ENCODE measurements at regions not wholly inside any gene's neighbourhood (a gene's known extent, or its start where the extent isn't known, plus 50 kb on each side); places are given as distances from the start of the nearest gene placed in this dataset.

- POLR2A ChIA-PET = no interaction called here
- CTCF ChIA-PET = no interaction called here
- no peaks in the 10 kb centered on the region for H3K36me3 ChIP-seq (ENCODE audit: control insufficient read depth, insufficient read depth, low read length)
- no peaks in the 10 kb centered on the region for H3K9me3 ChIP-seq (ENCODE audit: control insufficient read depth, insufficient read depth, low read depth, low read length)
- no peak overlapping the region for H3K4me3 ChIP-seq (ENCODE audit: low read depth in 2 of 2, low read length in 2 of 2)
- no peak overlapping the region for H3K27ac ChIP-seq (ENCODE audit: low read length)
- no peaks in the 10 kb centered on the region for H3K27me3 ChIP-seq (ENCODE audit: control insufficient read depth, insufficient read depth, low read length)
- BruUV-seq (replicated peaks) = no TSS peak
- 0 out of 2 replicates have a peak, but pooled peaks cover 3% of the 10 kb centered on the region for H3K4me1 ChIP-seq (ENCODE audit: control insufficient read depth, insufficient read depth, low read length)
- in situ Hi-C loops (cut with HindIII; ENCODE audit: low pct_unique_long_range_greater_than_20kb, low sequenced_read_pairs) = no loop called here
- peak; percentile 13 for DNase-seq (ENCODE audit: low read depth, low spot score)
- no peak for TF ChIP-seq TCF7L2 (IDR thresholded peaks at IDR 0.05; ENCODE audit: low read depth, low read length)
- TF ChIP-seq, protein P1, sequence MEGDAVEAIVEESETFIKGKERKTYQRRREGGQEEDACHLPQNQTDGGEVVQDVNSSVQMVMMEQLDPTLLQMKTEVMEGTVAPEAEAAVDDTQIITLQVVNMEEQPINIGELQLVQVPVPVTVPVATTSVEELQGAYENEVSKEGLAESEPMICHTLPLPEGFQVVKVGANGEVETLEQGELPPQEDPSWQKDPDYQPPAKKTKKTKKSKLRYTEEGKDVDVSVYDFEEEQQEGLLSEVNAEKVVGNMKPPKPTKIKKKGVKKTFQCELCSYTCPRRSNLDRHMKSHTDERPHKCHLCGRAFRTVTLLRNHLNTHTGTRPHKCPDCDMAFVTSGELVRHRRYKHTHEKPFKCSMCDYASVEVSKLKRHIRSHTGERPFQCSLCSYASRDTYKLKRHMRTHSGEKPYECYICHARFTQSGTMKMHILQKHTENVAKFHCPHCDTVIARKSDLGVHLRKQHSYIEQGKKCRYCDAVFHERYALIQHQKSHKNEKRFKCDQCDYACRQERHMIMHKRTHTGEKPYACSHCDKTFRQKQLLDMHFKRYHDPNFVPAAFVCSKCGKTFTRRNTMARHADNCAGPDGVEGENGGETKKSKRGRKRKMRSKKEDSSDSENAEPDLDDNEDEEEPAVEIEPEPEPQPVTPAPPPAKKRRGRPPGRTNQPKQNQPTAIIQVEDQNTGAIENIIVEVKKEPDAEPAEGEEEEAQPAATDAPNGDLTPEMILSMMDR (IDR thresholded peaks at IDR 0.05) = peak; percentile 75
- ATAC-seq = no peak; the same call in 1 of the 2 replicates
- intact Hi-C loops (cut with micrococcal nuclease; ENCODE audit: unreplicated experiment) = no loop called here
These were observed 170.5 kb upstream of the PROK2 start for GRCh38 chr3:71955240-71956068.

DNA sequence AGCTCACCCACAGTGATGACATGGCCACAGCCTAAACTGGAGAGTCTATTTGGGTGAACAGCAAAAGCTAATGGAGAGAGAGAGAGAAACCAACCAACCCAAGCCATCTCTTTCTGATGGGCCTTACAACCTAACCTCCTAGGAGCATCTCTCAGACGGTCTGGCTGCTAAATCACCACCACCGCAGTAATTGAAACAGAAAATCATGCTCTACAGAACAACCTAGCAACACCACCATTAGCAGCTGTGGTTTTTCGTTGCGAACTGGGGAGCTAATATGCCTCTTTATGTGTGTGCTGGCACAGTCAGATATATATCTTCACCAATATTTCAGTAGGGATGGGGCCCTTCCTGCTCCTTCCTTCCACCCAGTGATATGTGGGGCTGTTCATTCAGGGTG lies 166.9 kb upstream of the PROK2 start:
- CTCF ChIA-PET = no interaction called here
- Histone ChIP-seq H3K27me3 (ENCODE audit: control insufficient read depth, insufficient read depth, low read length) (no peaks in the 10 kb centered on the region; the same call in 1 of the 2 replicates), H3K4me1 (ENCODE audit: control insufficient read depth, insufficient read depth, low read length) (0 out of 2 replicates have a peak, but pooled peaks cover 3% of the 10 kb centered on the region), H3K36me3 (ENCODE audit: control insufficient read depth, insufficient read depth, low read length) (no peaks in the 10 kb centered on the region), H3K27ac (ENCODE audit: low read length) (no peak overlapping the region), H3K9me3 (ENCODE audit: control insufficient read depth, insufficient read depth, low read depth, low read length) (no peaks in the 10 kb centered on the region), H3K4me3 (ENCODE audit: low read depth in 2 of 2, low read length in 2 of 2) (no peak overlapping the region)
- intact Hi-C loops (cut with micrococcal nuclease; ENCODE audit: unreplicated experiment) (no loop called here), in situ Hi-C loops (cut with HindIII; ENCODE audit: low pct_unique_long_range_greater_than_20kb, low sequenced_read_pairs) (no loop called here)
- ATAC-seq (no peak), DNase-seq (ENCODE audit: low read depth, low spot score) (no peak)
- POLR2A ChIA-PET = no interaction called here
- TF ChIP-seq, protein P1 (IDR thresholded peaks at IDR 0.05) = no peak
- TF ChIP-seq POLR2AphosphoS5 (IDR thresholded peaks at IDR 0.05; ENCODE audit: low read depth, low read length) (no peak), TCF7L2 (IDR thresholded peaks at IDR 0.05; ENCODE audit: low read depth, low read length) (no peak), SIN3A (IDR thresholded peaks at IDR 0.05; ENCODE audit: borderline replicate concordance, insufficient read depth, low read depth, low read length) (no peak), REST (IDR thresholded peaks at IDR 0.05; ENCODE audit: insufficient read depth in 1 of 2, low read depth in 2 of 2, low read length in 1 of 2) (no peak)
- BruUV-seq (replicated peaks) = no TSS peak
